GM12865 (cell line): ENCODE measurements at regions not wholly inside any gene's neighbourhood (a gene's known extent, or its start where the extent isn't known, plus 50 kb on each side); places are given as distances from the start of the nearest gene placed in this dataset.

Source experiments
- DNase-seq: peaks from one replicate; pipeline ENCODE4 v3.0.0; 2010; ENCODE audit warnings: low read depth
- H3K4me3 ChIP-seq: 2 replicates; pipeline ENCODE4 v1.5.1; 2011; ENCODE audit warnings: mild to moderate bottlenecking, low read depth, low read length, control low read depth
- CTCF ChIP-seq: IDR thresholded peaks from 2 replicates; pipeline ENCODE4 v1.5.1; 2011; ENCODE audit warnings: low read length, control low read depth, low read depth, inconsistent platforms; ENCODE audit not compliant: insufficient read depth; ENCODE audit errors: missing control alignments

GRCh38 chr6:21508753-21509152 is 84.8 kb upstream of the SOX4 start:
- no peak for TF ChIP-seq CTCF
- DNase-seq = no peak
- H3K4me3 ChIP-seq = no peak overlapping the region

GRCh38 chr6:21511891-21512550 is 81.5 kb upstream of the SOX4 start:
- DNase-seq = no peak
- H3K4me3 ChIP-seq = no peak overlapping the region
- no peak for TF ChIP-seq CTCF

- no peak overlapping the region for H3K4me3 ChIP-seq
- no peak for TF ChIP-seq CTCF
- DNase-seq = no peak
These were observed 79.3 kb upstream of the SOX4 start for GRCh38 chr6:21514288-21514687.

- no peak for TF ChIP-seq CTCF
- DNase-seq = no peak
- H3K4me3 ChIP-seq = no peak overlapping the region
These were observed 75.2 kb upstream of the SOX4 start for GRCh38 chr6:21518317-21518716.

GRCh38 chr6:21519642-21520041 is 73.9 kb upstream of the SOX4 start:
- TF ChIP-seq CTCF = no peak
- no peak overlapping the region for H3K4me3 ChIP-seq
- DNase-seq = no peak

- no peak for DNase-seq
- no peak overlapping the region for H3K4me3 ChIP-seq
- TF ChIP-seq CTCF = no peak
These were observed 72.3 kb upstream of the SOX4 start for GRCh38 chr6:21521276-21521675.

- no peak for DNase-seq
- no peak overlapping the region for H3K4me3 ChIP-seq
- TF ChIP-seq CTCF = no peak
These were observed 71.3 kb upstream of the SOX4 start for GRCh38 chr6:21522143-21522747.
